WI38 (cell line): ENCODE measurements at regions not wholly inside any gene's neighbourhood (a gene's known extent, or its start where the extent isn't known, plus 50 kb on each side); places are given as distances from the start of the nearest gene placed in this dataset.
"Not testable (repeated sequence)": the region's sequence is repeated elsewhere in the genome, so short reads cannot be mapped to it uniquely, and the experiment has no call there.

Source experiments
- H3K4me3 ChIP-seq: 2 replicates; pipeline ENCODE4 v1.5.1; 2011; ENCODE audit warnings: low read depth, mild to moderate bottlenecking, control low read depth, low read length
- CTCF ChIP-seq: IDR thresholded peaks from 2 replicates; pipeline ENCODE4 v1.5.1; 2012; ENCODE audit warnings: low read depth, mild to moderate bottlenecking, control low read depth, low read length

GRCh38 chr12:102305486-102305885 is 107.9 kb upstream of the PMCH start:
- TF ChIP-seq CTCF = no peak
- H3K4me3 ChIP-seq = no peak overlapping the region

GRCh38 chr12:102304667-102305066 is 107.0 kb upstream of the PMCH start:
- H3K4me3 ChIP-seq = not testable (repeated sequence)

- TF ChIP-seq CTCF = no peak
- no peak overlapping the region for H3K4me3 ChIP-seq
Measured at GRCh38 chr12:102302553-102302952, 104.9 kb upstream of the PMCH start.

GRCh38 chr12:102301547-102301946 is 103.9 kb upstream of the PMCH start:
- no peak for TF ChIP-seq CTCF
- H3K4me3 ChIP-seq = no peak overlapping the region

GRCh38 chr12:102300824-102301461 is 103.3 kb upstream of the PMCH start:
- peak; percentile 47 for TF ChIP-seq CTCF
- H3K4me3 ChIP-seq = no peak overlapping the region

GRCh38 chr12:102299731-102300130 is 102.1 kb upstream of the PMCH start:
- H3K4me3 ChIP-seq = no peak overlapping the region
- TF ChIP-seq CTCF = no peak

- TF ChIP-seq CTCF = no peak
- no peak overlapping the region for H3K4me3 ChIP-seq
Measured at GRCh38 chr12:102298022-102298421, 100.4 kb upstream of the PMCH start.

GRCh38 chr12:102297412-102297811 is 99.8 kb upstream of the PMCH start:
- TF ChIP-seq CTCF = no peak
- H3K4me3 ChIP-seq = no peak overlapping the region
